H54 (cell line): ENCODE measurements at regions not wholly inside any gene's neighbourhood (a gene's known extent, or its start where the extent isn't known, plus 50 kb on each side); places are given as distances from the start of the nearest gene placed in this dataset.

ENCODE experiments used
- DNase-seq: peaks from one replicate; pipeline ENCODE4 v3.0.0; 2011; ENCODE audit warnings: low spot score, mixed read lengths; ENCODE audit not compliant: insufficient read length
- FAIRE-seq: peaks from 3 replicates; lab custom pipeline; 2011; peaks lifted over from hg19 to GRCh38; lab: Jason Lieb, UNC
- POLR2A ChIP-seq: IDR thresholded peaks from 2 replicates; pipeline ENCODE4 v1.6.1; 2011; ENCODE audit warnings: low read depth, mild to moderate bottlenecking, low read length

GRCh38 chr5:31086839-31087415 is 106.6 kb upstream of the CDH6 start:
- FAIRE-seq: no peak
- DNase-seq: no peak
- no peak for TF ChIP-seq POLR2A

GRCh38 chr5:31084871-31085270 is 108.6 kb upstream of the CDH6 start:
- no peak for DNase-seq
- no peak for TF ChIP-seq POLR2A
- FAIRE-seq: no peak

- FAIRE-seq (no peak), DNase-seq (no peak)
- no peak for TF ChIP-seq POLR2A
Observed at GRCh38 chr5:31083364-31083763, 110.1 kb upstream of the CDH6 start.

GRCh38 chr5:31079668-31080067 is 113.8 kb upstream of the CDH6 start:
- DNase-seq: no peak
- no peak for TF ChIP-seq POLR2A
- FAIRE-seq: no peak

GRCh38 chr5:31078956-31079355 is 114.5 kb upstream of the CDH6 start:
- no peak for DNase-seq
- no peak for FAIRE-seq
- TF ChIP-seq POLR2A: no peak

GRCh38 chr5:31075981-31076380 is 117.5 kb upstream of the CDH6 start:
- no peak for TF ChIP-seq POLR2A
- FAIRE-seq: no peak
- no peak for DNase-seq

GRCh38 chr5:31068287-31068686 is 125.2 kb upstream of the CDH6 start:
- DNase-seq (no peak), FAIRE-seq (no peak)
- no peak for TF ChIP-seq POLR2A

- no peak for FAIRE-seq
- no peak for TF ChIP-seq POLR2A
- DNase-seq: no peak
Observed at GRCh38 chr5:31066655-31067328, 126.7 kb upstream of the CDH6 start.

GRCh38 chr5:31064215-31064614 is 129.3 kb upstream of the CDH6 start:
- no peak for DNase-seq
- FAIRE-seq: no peak
- no peak for TF ChIP-seq POLR2A

- DNase-seq (no peak), FAIRE-seq (no peak)
- TF ChIP-seq POLR2A: no peak
Observed at GRCh38 chr5:31062902-31063580, 130.4 kb upstream of the CDH6 start.

- TF ChIP-seq POLR2A: no peak
- FAIRE-seq (no peak), DNase-seq (no peak)
Observed at GRCh38 chr5:31059889-31060288, 133.6 kb upstream of the CDH6 start.

GRCh38 chr5:31054453-31054852 is 139.0 kb upstream of the CDH6 start:
- FAIRE-seq (no peak), DNase-seq (no peak)
- TF ChIP-seq POLR2A: no peak

- no peak for FAIRE-seq
- TF ChIP-seq POLR2A: no peak
- no peak for DNase-seq
Observed at GRCh38 chr5:31052937-31053658, 140.4 kb upstream of the CDH6 start.

GRCh38 chr5:31051316-31051715 is 142.2 kb upstream of the CDH6 start:
- no peak for FAIRE-seq
- TF ChIP-seq POLR2A: no peak

More at GRCh38 chr5:31051316-31051715, 142.2 kb upstream of the CDH6 start:
- no peak for DNase-seq
